H1 (cell line): ENCODE measurements at regions not wholly inside any gene's neighbourhood (a gene's known extent, or its start where the extent isn't known, plus 50 kb on each side); places are given as distances from the start of the nearest gene placed in this dataset.
"Not testable (repeated sequence)": the region's sequence is repeated elsewhere in the genome, so short reads cannot be mapped to it uniquely, and the experiment has no call there.

ENCODE experiments used
- CBX5 ChIP-seq: fragments of 300-800, 300-1000 bp; sonication (generic); IDR thresholded peaks from 2 replicates; pipeline ENCODE4 v1.7.1; 2016; ENCODE audit warnings: antibody characterized with exemption, low read length, low read depth
- CREB1 ChIP-seq: IDR thresholded peaks from 2 replicates; pipeline ENCODE4 v1.6.1; 2012; ENCODE audit warnings: inconsistent platforms
- E2F6 ChIP-seq: IDR thresholded peaks from 2 replicates; pipeline ENCODE4 v1.6.1; 2012; ENCODE audit warnings: inconsistent platforms
- EP300 ChIP-seq, 2 experiments: IDR thresholded peaks; 1 replicate in 1 of 2; 2 replicates in 1 of 2; pipeline ENCODE4 v1.6.1; 2011 to 2012; ENCODE audit warnings: low read depth in 2 of 2, low read length in 2 of 2, mild to moderate bottlenecking in 2 of 2, borderline replicate concordance in 1 of 2, inconsistent platforms in 1 of 2, moderate library complexity in 1 of 2
- JUND ChIP-seq: IDR thresholded peaks from 2 replicates; pipeline ENCODE4 v1.6.1; 2011; ENCODE audit warnings: mild to moderate bottlenecking, improper control_type of control experiment, low read length
- PHF8 ChIP-seq: fragments of 200-600 bp; sonication (generic); conservative IDR thresholded peaks from 2 replicates; pipeline ENCODE4 v1.7.1; 2012; ENCODE audit warnings: low read depth, mild to moderate bottlenecking, inconsistent platforms, low read length, moderate library complexity
- POLR2A ChIP-seq, 2 experiments: IDR thresholded peaks; 1 replicate in 1 of 2; 2 replicates in 1 of 2; pipeline ENCODE4 v1.6.1; 2011; ENCODE audit warnings: low read depth in 2 of 2, low read length in 2 of 2, mild to moderate bottlenecking in 2 of 2; ENCODE audit errors: control extremely low read depth in 1 of 2
- POLR2AphosphoS5 ChIP-seq: IDR thresholded peaks from 2 replicates; pipeline ENCODE4 v1.6.1; 2011; ENCODE audit warnings: low read depth, low read length
- POU5F1 ChIP-seq: IDR thresholded peaks from 2 replicates; pipeline ENCODE4 v1.6.1; 2011; ENCODE audit warnings: low read depth, mild to moderate bottlenecking, low read length, moderate library complexity
- RAD21 ChIP-seq, 2 experiments: IDR thresholded peaks in 1 of 2; conservative IDR thresholded peaks in 1 of 2; 2 replicates each; pipeline ENCODE4 v1.6.1; 2011; ENCODE audit warnings: low read depth in 2 of 2, low read length in 2 of 2, improper control_type of control experiment in 1 of 2, inconsistent platforms in 1 of 2, mild to moderate bottlenecking in 1 of 2, moderate library complexity in 1 of 2
- SUZ12 ChIP-seq: fragments of 200-600 bp; sonication (generic); IDR thresholded peaks from 2 replicates; pipeline ENCODE4 v1.6.1; 2012; ENCODE audit warnings: mild to moderate bottlenecking, inconsistent platforms, low read length, moderate library complexity, mixed read lengths
- TCF12 ChIP-seq: IDR thresholded peaks from 2 replicates; pipeline ENCODE4 v1.6.1; 2011; ENCODE audit warnings: low read depth, mild to moderate bottlenecking, low read length
- ZNF274 ChIP-seq: IDR thresholded peaks from 2 replicates; pipeline ENCODE4 v1.7.0; 2012; ENCODE audit warnings: low read length, borderline replicate concordance; ENCODE audit errors: extremely low read depth
- TF ChIP-seq, protein P1 (sequence below), 3 experiments: IDR thresholded peaks; 1 replicate in 2 of 3; 2 replicates in 1 of 3; pipeline versions ENCODE4 v1.5.1 to v1.6.1; 2011; ENCODE audit warnings: low read length in 3 of 3, mild to moderate bottlenecking in 3 of 3, inconsistent platforms in 2 of 3, low read depth in 1 of 3, moderate library complexity in 1 of 3; ENCODE audit not compliant: insufficient read depth in 1 of 3; ENCODE audit errors: control extremely low read depth in 1 of 3

DNA sequence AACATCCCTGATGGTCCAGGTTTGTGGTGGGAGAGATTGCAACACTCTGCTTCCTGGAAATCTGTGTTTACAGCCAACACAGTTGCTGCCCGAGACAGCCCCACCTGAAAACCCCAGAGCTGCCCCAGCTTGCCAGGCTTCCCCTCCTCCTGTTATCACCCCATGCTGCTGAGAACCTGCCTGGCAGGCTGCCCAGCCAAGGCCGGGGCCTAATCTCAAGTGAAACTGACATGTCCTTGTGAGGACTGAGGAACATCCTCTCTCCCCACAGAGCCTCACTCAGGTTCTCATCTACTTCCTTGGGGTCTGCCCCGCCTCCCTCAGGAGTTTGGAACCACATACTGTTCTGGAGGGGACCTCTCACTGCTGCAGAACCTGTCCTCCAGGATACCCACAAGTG lies 358.4 kb downstream of the KCNJ18 start:
- TF ChIP-seq POLR2A (IDR thresholded peaks at IDR 0.05; ENCODE audit: control extremely low read depth in 1 of 2, low read depth in 2 of 2, low read length in 2 of 2); CBX5; ZNF274; RAD21 (IDR thresholded peaks at IDR 0.05 in 1 of 2, conservative IDR thresholded peaks at IDR 0.05 in 1 of 2; ENCODE audit: low read depth in 2 of 2, low read length in 2 of 2); EP300 (IDR thresholded peaks at IDR 0.05; ENCODE audit: borderline replicate concordance in 1 of 2, low read depth in 2 of 2, low read length in 2 of 2); JUND; CREB1; POLR2AphosphoS5; TCF12; PHF8; SUZ12; E2F6; POU5F1: not testable (repeated sequence)
- TF ChIP-seq, protein P1, sequence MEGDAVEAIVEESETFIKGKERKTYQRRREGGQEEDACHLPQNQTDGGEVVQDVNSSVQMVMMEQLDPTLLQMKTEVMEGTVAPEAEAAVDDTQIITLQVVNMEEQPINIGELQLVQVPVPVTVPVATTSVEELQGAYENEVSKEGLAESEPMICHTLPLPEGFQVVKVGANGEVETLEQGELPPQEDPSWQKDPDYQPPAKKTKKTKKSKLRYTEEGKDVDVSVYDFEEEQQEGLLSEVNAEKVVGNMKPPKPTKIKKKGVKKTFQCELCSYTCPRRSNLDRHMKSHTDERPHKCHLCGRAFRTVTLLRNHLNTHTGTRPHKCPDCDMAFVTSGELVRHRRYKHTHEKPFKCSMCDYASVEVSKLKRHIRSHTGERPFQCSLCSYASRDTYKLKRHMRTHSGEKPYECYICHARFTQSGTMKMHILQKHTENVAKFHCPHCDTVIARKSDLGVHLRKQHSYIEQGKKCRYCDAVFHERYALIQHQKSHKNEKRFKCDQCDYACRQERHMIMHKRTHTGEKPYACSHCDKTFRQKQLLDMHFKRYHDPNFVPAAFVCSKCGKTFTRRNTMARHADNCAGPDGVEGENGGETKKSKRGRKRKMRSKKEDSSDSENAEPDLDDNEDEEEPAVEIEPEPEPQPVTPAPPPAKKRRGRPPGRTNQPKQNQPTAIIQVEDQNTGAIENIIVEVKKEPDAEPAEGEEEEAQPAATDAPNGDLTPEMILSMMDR (IDR thresholded peaks at IDR 0.05; ENCODE audit: control extremely low read depth in 1 of 3, insufficient read depth in 1 of 3, low read depth in 1 of 3, low read length in 3 of 3): not testable (repeated sequence)
